Ovary (tissue), 3 donors: ENCODE measurements at regions not wholly inside any gene's neighbourhood (a gene's known extent, or its start where the extent isn't known, plus 50 kb on each side); places are given as distances from the start of the nearest gene placed in this dataset.

ENCODE experiments used
- CTCF ChIP-seq, 3 donors: fragments of 450-650 bp in 2 of 3; fragments of 200-600 bp in 1 of 3; IDR thresholded peaks; one replicate each; pipeline versions ENCODE4 v1.5.1 to v1.8.0; 2016 to 2022; ENCODE audit warnings: antibody characterized with exemption in 3 of 3, mild to moderate bottlenecking in 1 of 3
- EP300 ChIP-seq: sonication (generic); formaldehyde crosslinking; IDR thresholded peaks from one replicate; pipeline ENCODE4 v1.6.1; 2017; ENCODE audit warnings: antibody characterized with exemption
- donor health status: DM: no; HTN: no; CAD: no.

GRCh38 chr1:221878134-221878533 is 136.2 kb upstream of the DUSP10 start:
- no peak for TF ChIP-seq CTCF (IDR thresholded peaks at IDR 0.05)
- TF ChIP-seq EP300: no peak
